GM12878 (cell line): ENCODE measurements at regions not wholly inside any gene's neighbourhood (a gene's known extent, or its start where the extent isn't known, plus 50 kb on each side); places are given as distances from the start of the nearest gene placed in this dataset.

Source experiments
- ATAC-seq: fragments of 200-7000 bp; cut with Tn5 transposase; 3 replicates; pipeline ENCODE4 v1.9.1; 2020; ENCODE audit warnings: mild to moderate bottlenecking, moderate library complexity
- BruUV-seq: library from RNA; stranded (reverse); fragments of 400-500 nt; replicated peaks from 2 replicates; lab custom pipeline; 2021; lab: Mats Ljungman, UMichigan
- CTCF ChIA-PET: fragments of 300-600 bp; sonication (Branson Sonifier 250); formaldehyde crosslinking; extraction: SDS; loops from one replicate; lab custom pipeline; 2021; ENCODE audit warnings: inconsistent platforms; lab: Yijun Ruan, JAX
- POLR2A ChIA-PET: fragments of 350-600 bp; formaldehyde crosslinking; extraction: SDS; loops from one replicate; lab custom pipeline; 2021; ENCODE audit warnings: inconsistent platforms; lab: Charles Lee
- RAD21 ChIA-PET: fragments of 300-600 bp; sonication (Branson Sonifier 250); formaldehyde crosslinking; loops from one replicate; lab custom pipeline; 2023; ENCODE audit warnings: antibody characterized with exemption; ENCODE audit not compliant: unreplicated experiment; lab: Charles Lee
- SMC1A ChIA-PET: fragments of 300-600 bp; sonication (Branson Sonifier 250); formaldehyde crosslinking; loops from one replicate; lab custom pipeline; 2023; ENCODE audit not compliant: unreplicated experiment, uncharacterized antibody; lab: Charles Lee
- DNase-seq: peaks from one replicate; pipeline ENCODE4 v3.0.0-alpha.2; 2011; ENCODE audit warnings: low read depth, low spot score
- FAIRE-seq: peaks from 3 replicates; lab custom pipeline; 2011; peaks lifted over from hg19 to GRCh38; lab: Jason Lieb, UNC
- H2AFZ ChIP-seq: 2 replicates; pipeline ENCODE4 v1.6.0; 2011; ENCODE audit warnings: low read depth, low read length, control low read depth; ENCODE audit not compliant: control insufficient read depth
- H3K27ac ChIP-seq: 2 replicates; pipeline ENCODE4 v1.5.1; 2011; ENCODE audit warnings: control low read depth; ENCODE audit not compliant: control insufficient read depth, insufficient read depth
- H3K27me3 ChIP-seq, 2 experiments: replicated peaks in 1 of 2; 2 replicates each; pipeline versions ENCODE4 v1.6.0 to v1.6.1; 2011; ENCODE audit warnings: low read length in 1 of 2; ENCODE audit not compliant: control insufficient read depth in 2 of 2, insufficient read depth in 2 of 2
- H3K36me3 ChIP-seq, 2 experiments: 2 replicates each; pipeline ENCODE4 v1.5.1; 2011; ENCODE audit warnings: low read length in 1 of 2; ENCODE audit not compliant: control insufficient read depth in 2 of 2, insufficient read depth in 2 of 2
- H3K4me1 ChIP-seq: 2 replicates; pipeline ENCODE4 v1.6.1; 2011; ENCODE audit warnings: mild to moderate bottlenecking, low read length, moderate library complexity, mixed read lengths; ENCODE audit not compliant: control insufficient read depth, insufficient read depth
- H3K4me2 ChIP-seq: 2 replicates; pipeline ENCODE4 v1.6.0; 2011; ENCODE audit warnings: control low read depth; ENCODE audit not compliant: control insufficient read depth, insufficient read depth
- H3K4me3 ChIP-seq: fragments of 200-600 bp; sonication (generic); 2 replicates; pipeline ENCODE4 v1.5.1; 2016
- H3K79me2 ChIP-seq: 2 replicates; pipeline ENCODE4 v1.6.0; 2011; ENCODE audit warnings: low read length; ENCODE audit not compliant: control insufficient read depth, insufficient read depth
- H3K9ac ChIP-seq: 2 replicates; pipeline ENCODE4 v1.8.0; 2011; ENCODE audit warnings: low read length, control low read depth, mixed read lengths; ENCODE audit not compliant: control insufficient read depth, insufficient read depth
- H3K9me3 ChIP-seq: replicated peaks from 3 replicates; pipeline ENCODE4 v1.5.1; 2011; ENCODE audit warnings: mild to moderate bottlenecking, low read length; ENCODE audit not compliant: control insufficient read depth, insufficient read depth
- H4K20me1 ChIP-seq: 2 replicates; pipeline ENCODE4 v1.6.0; 2011; ENCODE audit not compliant: control insufficient read depth, insufficient read depth
- CBX5 ChIP-seq: sonication (generic); IDR thresholded peaks from 2 replicates; pipeline ENCODE4 v1.6.1; 2016; ENCODE audit warnings: low read depth, moderate library complexity, mild to moderate bottlenecking, inconsistent platforms
- CUX1 ChIP-seq: IDR thresholded peaks from 2 replicates; pipeline ENCODE4 v1.6.1; 2012; ENCODE audit warnings: improper control_type of control experiment, low read depth, low read length; ENCODE audit not compliant: insufficient replicate concordance
- FOXM1 ChIP-seq: IDR thresholded peaks from 2 replicates; pipeline ENCODE4 v1.6.1; 2012; ENCODE audit warnings: low read depth, mild to moderate bottlenecking, inconsistent platforms, low read length, moderate library complexity
- MAX ChIP-seq: IDR thresholded peaks from 2 replicates; pipeline ENCODE4 v1.6.1; 2012; ENCODE audit warnings: low read depth, low read length, improper control_type of control experiment
- MEF2A ChIP-seq: IDR thresholded peaks from 2 replicates; pipeline ENCODE4 v1.6.1; 2011; ENCODE audit warnings: low read depth, mild to moderate bottlenecking, low read length, moderate library complexity; ENCODE audit not compliant: insufficient read depth
- NFXL1 ChIP-seq: fragments of 450-650 bp; IDR thresholded peaks from 2 replicates; pipeline ENCODE4 v1.6.1; 2017; ENCODE audit warnings: antibody characterized with exemption, mild to moderate bottlenecking, borderline replicate concordance
- POU2F2 ChIP-seq: IDR thresholded peaks from 3 replicates; pipeline ENCODE4 v1.6.1; 2011; ENCODE audit warnings: low read depth, mild to moderate bottlenecking, low read length, borderline replicate concordance
- RELB ChIP-seq: fragments of 450-650 bp; IDR thresholded peaks from 2 replicates; pipeline ENCODE4 v1.6.1; 2017; ENCODE audit warnings: low read depth, mild to moderate bottlenecking, moderate library complexity
- SIN3A ChIP-seq: IDR thresholded peaks from 2 replicates; pipeline ENCODE4 v1.6.1; 2012; ENCODE audit warnings: low read depth, low read length, improper control_type of control experiment
- WRNIP1 ChIP-seq: IDR thresholded peaks from 2 replicates; pipeline ENCODE4 v1.6.1; 2011; ENCODE audit warnings: low read depth, low read length, improper control_type of control experiment, borderline replicate concordance
- WGBS: methylation state at CpG from one replicate; pipeline ENCODE4 v1.1.6; 2016; ENCODE audit warnings: low lambda C conversion rate; ENCODE audit not compliant: insufficient replicate concordance, insufficient coverage; ENCODE audit errors: missing lambda C conversion rate; 5-methylcytosine and 5-hydroxymethylcytosine counted together
- in situ Hi-C: fragments of 300-500 bp; cut with MboI; formaldehyde crosslinking; loops from 9 replicates; pipeline ENCODE4 v1.14.3; 2018; ENCODE audit warnings: mixed read lengths
- intact Hi-C: fragments of 100-400 bp; cut with micrococcal nuclease; formaldehyde crosslinking; loops from one replicate; pipeline ENCODE4 v1.14.2; 2022; ENCODE audit not compliant: unreplicated experiment

GRCh38 chr7:121446526-121446925 is 50.4 kb upstream of the FAM3C start:
- no peak for TF ChIP-seq MEF2A
- TF ChIP-seq WRNIP1, result no peak
- no peak for TF ChIP-seq NFXL1
- TF ChIP-seq SIN3A, result no peak
- TF ChIP-seq MAX, result no peak
- no peak for TF ChIP-seq CUX1
- no peak for TF ChIP-seq POU2F2
- TF ChIP-seq CBX5, result no peak
- no peak for TF ChIP-seq RELB
- no peak for TF ChIP-seq FOXM1
- ATAC-seq, result no peak

More at GRCh38 chr7:121446526-121446925, 50.4 kb upstream of the FAM3C start:
- H4K20me1 ChIP-seq, result no peaks in the 10 kb centered on the region
- no peak overlapping the region for H3K4me3 ChIP-seq
- in situ Hi-C loops (no loop called here), intact Hi-C loops (no loop called here)
- H3K79me2 ChIP-seq, result no peaks in the 10 kb centered on the region
- RAD21 ChIA-PET, result no interaction called here
- WGBS, result 82% methylated on average over 5 of the region's 5 CpGs
- FAIRE-seq (no peak), DNase-seq (no peak)
- POLR2A ChIA-PET, result no interaction called here
- H3K9ac ChIP-seq, result no peak overlapping the region
- H3K27ac ChIP-seq, result no peak overlapping the region
- H3K36me3 ChIP-seq, result no peaks in the 10 kb centered on the region
- CTCF ChIA-PET, result interaction anchor here (0.5 kb wide), 1 partner anchor 35 kb away, joined by 3 read pairs; no protein-coding TSS in a partner anchor
- BruUV-seq, result no TSS peak
- no peak overlapping the region for H2AFZ ChIP-seq
- H3K27me3 ChIP-seq, result no peaks in the 10 kb centered on the region
- SMC1A ChIA-PET, result interaction anchor here (1.0 to 1.7 kb wide), 6 partner anchors 12 to 89 kb away, joined by 3 to 7 read pairs (median 4); no protein-coding TSS in a partner anchor
- H3K9me3 ChIP-seq, result no peaks in the 10 kb centered on the region
- no peak overlapping the region for H3K4me2 ChIP-seq
- H3K4me1 ChIP-seq, result no peaks in the 10 kb centered on the region
